ENCODE measurements at regions not wholly inside any gene's neighbourhood (a gene's known extent, or its start where the extent isn't known, plus 50 kb on each side); places are given as distances from the start of the nearest gene placed in this dataset.

DNA sequence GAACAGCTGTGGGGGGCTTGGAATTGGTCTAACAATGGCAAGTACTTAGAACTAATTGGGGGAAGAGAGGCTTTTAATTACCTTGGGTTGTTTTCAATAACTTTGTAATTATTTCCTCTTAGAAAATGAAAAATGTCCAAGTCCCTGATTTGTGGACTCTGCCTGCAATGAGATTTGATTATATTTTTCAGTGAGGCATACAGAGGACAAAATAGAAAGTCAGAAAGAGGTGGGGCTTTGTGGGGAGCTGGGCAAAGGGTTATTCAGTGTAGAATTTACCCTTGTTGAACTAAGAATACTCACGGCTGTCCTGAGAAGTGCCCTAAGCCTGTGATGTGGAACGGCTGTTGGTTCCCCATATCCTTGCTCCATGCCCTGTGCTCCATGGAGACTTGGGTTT, 153.0 kb downstream of the ICE1 start:
- FAIRE-seq, result no peak

DNA sequence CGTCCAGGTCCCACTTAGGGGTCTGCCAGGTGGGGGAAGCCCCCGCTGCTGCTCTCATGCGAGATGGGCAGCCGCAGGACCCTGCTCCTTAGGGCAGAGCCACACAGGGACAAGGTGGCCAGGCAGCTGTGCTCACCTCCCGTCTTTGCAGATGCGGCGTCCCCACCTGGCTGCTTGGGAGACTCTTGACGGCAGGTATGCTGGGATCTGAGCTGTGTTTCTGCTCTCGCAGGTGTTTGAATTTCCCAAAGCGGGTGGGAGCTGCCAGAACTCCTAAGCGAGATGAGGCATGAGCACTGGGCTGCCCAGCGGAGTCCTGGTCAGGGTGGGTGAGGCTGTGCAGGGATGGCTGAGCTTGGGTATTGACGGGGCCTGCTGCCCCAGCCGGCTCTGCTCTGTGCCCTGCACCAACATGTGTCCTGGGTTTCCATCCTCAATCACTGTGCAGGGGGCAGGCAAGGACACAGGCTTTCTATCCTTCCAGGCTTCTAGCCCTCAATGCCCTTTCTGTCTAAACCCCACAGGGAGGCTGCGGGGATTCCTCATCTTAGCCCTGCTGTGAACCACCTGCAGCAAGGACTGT, 151.4 kb downstream of the ICE1 start:
- Histone ChIP-seq H3K9ac (ENCODE audit: low read length in 3 of 3) (no peak overlapping the region), H3K27ac (ENCODE audit: low read depth in 2 of 2, low read length in 2 of 2) (no peak overlapping the region), H3K9me3 (ENCODE audit: control insufficient read depth in 2 of 3, insufficient read depth in 1 of 3, low read length in 3 of 3) (no peaks in the 10 kb centered on the region), H3K4me1 (ENCODE audit: control insufficient read depth in 2 of 3, insufficient read depth in 2 of 3, low read depth in 1 of 3, low read length in 3 of 3) (peaks cover 0 to 2% (median 0%) of the 10 kb centered on the region in 3 donors), H3K27me3 (ENCODE audit: control insufficient read depth, insufficient read depth, low read length) (no peaks in the 10 kb centered on the region), H3K4me3 (ENCODE audit: low read length in 3 of 3) (no peak overlapping the region), H3K36me3 (ENCODE audit: control insufficient read depth in 2 of 3, insufficient read depth in 3 of 3, low read length in 3 of 3) (no peaks in the 10 kb centered on the region)
- no peak for FAIRE-seq
- peak in 1 of 5 donors; percentile 43 for DNase-seq
- TF ChIP-seq, protein P1, sequence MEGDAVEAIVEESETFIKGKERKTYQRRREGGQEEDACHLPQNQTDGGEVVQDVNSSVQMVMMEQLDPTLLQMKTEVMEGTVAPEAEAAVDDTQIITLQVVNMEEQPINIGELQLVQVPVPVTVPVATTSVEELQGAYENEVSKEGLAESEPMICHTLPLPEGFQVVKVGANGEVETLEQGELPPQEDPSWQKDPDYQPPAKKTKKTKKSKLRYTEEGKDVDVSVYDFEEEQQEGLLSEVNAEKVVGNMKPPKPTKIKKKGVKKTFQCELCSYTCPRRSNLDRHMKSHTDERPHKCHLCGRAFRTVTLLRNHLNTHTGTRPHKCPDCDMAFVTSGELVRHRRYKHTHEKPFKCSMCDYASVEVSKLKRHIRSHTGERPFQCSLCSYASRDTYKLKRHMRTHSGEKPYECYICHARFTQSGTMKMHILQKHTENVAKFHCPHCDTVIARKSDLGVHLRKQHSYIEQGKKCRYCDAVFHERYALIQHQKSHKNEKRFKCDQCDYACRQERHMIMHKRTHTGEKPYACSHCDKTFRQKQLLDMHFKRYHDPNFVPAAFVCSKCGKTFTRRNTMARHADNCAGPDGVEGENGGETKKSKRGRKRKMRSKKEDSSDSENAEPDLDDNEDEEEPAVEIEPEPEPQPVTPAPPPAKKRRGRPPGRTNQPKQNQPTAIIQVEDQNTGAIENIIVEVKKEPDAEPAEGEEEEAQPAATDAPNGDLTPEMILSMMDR (IDR thresholded peaks at IDR 0.05; ENCODE audit: borderline replicate concordance, extremely low read depth, insufficient read depth), result no peak
- intact Hi-C loops (cut with DNase I), result no loop called here

More for the DNA sequence above, 153.0 kb downstream of the ICE1 start:
- peaks cover 0 to 2% (median 0%) of the 10 kb centered on the region in 3 donors for H3K4me1 ChIP-seq (ENCODE audit: control insufficient read depth in 2 of 3, insufficient read depth in 2 of 3, low read depth in 1 of 3, low read length in 3 of 3)
- H3K27me3 ChIP-seq (ENCODE audit: control insufficient read depth, insufficient read depth, low read length), result no peaks in the 10 kb centered on the region
- TF ChIP-seq, protein P1 (IDR thresholded peaks at IDR 0.05; ENCODE audit: borderline replicate concordance, extremely low read depth, insufficient read depth), result no peak
- no peaks in the 10 kb centered on the region for H3K9me3 ChIP-seq (ENCODE audit: control insufficient read depth in 2 of 3, insufficient read depth in 1 of 3, low read length in 3 of 3)
- H3K27ac ChIP-seq (ENCODE audit: low read depth in 2 of 2, low read length in 2 of 2), result no peak overlapping the region
- no peak for DNase-seq
- H3K4me3 ChIP-seq (ENCODE audit: low read length in 3 of 3), result no peak overlapping the region
- no peak overlapping the region for H3K9ac ChIP-seq (ENCODE audit: low read length in 3 of 3)
- no peaks in the 10 kb centered on the region for H3K36me3 ChIP-seq (ENCODE audit: control insufficient read depth in 2 of 3, insufficient read depth in 3 of 3, low read length in 3 of 3)
- intact Hi-C loops (cut with DNase I), result no loop called here

DNA sequence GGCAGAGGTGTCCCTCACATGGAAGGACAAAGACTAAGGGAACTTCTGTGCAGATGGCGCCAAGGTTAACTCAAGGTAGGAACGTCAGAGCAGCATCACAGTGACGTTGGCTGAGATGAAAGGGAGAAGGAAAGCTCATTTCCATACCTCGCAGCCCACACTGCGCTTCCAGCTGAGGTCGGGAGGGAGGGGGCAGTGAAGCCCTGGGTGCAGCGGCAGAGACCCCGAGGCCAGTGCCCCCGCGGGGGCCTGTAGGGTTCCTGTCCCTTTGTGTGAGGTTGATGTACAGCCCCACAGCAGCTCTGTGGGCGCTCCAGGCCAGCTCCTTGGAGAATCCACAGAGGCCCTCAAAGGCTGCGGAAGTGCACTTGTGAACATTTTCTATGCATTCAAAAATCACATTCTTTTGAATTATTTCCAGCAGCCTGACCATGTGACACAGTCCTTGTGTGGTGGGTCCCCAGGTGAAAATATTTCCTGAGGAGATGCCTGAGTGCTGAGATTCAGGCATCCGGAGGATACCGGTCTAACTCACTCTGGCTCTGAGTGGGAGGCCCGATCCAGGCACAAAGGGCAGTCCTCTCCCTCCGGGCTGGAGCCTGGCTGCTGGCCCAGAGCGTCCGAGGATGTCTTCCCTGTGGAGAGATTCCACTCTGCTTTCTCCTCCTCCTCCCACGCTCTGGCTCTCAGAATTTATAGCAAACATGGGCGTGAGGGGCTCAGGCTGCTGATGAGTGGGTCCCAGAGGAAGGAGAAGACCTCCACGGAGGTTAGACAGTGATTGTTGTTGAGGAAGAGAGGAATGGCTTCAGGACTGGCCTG, 150.7 kb downstream of the ICE1 start:
- H3K4me3 ChIP-seq (ENCODE audit: low read length in 3 of 3), result peak overlapping the region in 1 of 3 donors; percentile 25
- H3K27me3 ChIP-seq (ENCODE audit: control insufficient read depth, insufficient read depth, low read length), result no peaks in the 10 kb centered on the region
- peak; percentile 49 to 85 (median 64) for DNase-seq
- no peak overlapping the region for H3K9ac ChIP-seq (ENCODE audit: low read length in 3 of 3)
- intact Hi-C loops (cut with DNase I), result no loop called here
- FAIRE-seq, result no peak
- peak overlapping the region; percentile 43 to 71 for H3K27ac ChIP-seq (ENCODE audit: low read depth in 2 of 2, low read length in 2 of 2)
- TF ChIP-seq, protein P1 (IDR thresholded peaks at IDR 0.05; ENCODE audit: borderline replicate concordance, extremely low read depth, insufficient read depth), result no peak
- H3K4me1 ChIP-seq (ENCODE audit: control insufficient read depth in 2 of 3, insufficient read depth in 2 of 3, low read depth in 1 of 3, low read length in 3 of 3), result peaks cover 0 to 2% (median 0%) of the 10 kb centered on the region in 3 donors
- no peaks in the 10 kb centered on the region for H3K9me3 ChIP-seq (ENCODE audit: control insufficient read depth in 2 of 3, insufficient read depth in 1 of 3, low read length in 3 of 3)
- H3K36me3 ChIP-seq (ENCODE audit: control insufficient read depth in 2 of 3, insufficient read depth in 3 of 3, low read length in 3 of 3), result no peaks in the 10 kb centered on the region
